Keratinocyte (primary cell): ENCODE measurements at regions not wholly inside any gene's neighbourhood (a gene's known extent, or its start where the extent isn't known, plus 50 kb on each side); places are given as distances from the start of the nearest gene placed in this dataset.
A peak's percentile ranks its signal among the peaks of the same experiment; 100 is the strongest.

Experiments
- DNase-seq: peaks from one replicate; pipeline ENCODE4 v3.0.0-alpha.2; 2011; ENCODE audit warnings: low read depth, missing footprints, low spot score
- FAIRE-seq: peaks from 2 replicates; lab custom pipeline; 2011; peaks lifted over from hg19 to GRCh38; lab: Jason Lieb, UNC
- H2AFZ ChIP-seq: 2 replicates; pipeline ENCODE4 v1.6.0; 2012; ENCODE audit warnings: low read length, control low read depth, inconsistent platforms; ENCODE audit not compliant: control insufficient read depth
- H3K27ac ChIP-seq: 2 replicates; pipeline ENCODE4 v1.5.1; 2011; ENCODE audit warnings: low read length; ENCODE audit not compliant: control insufficient read depth, insufficient read depth
- H3K27me3 ChIP-seq: 3 replicates; pipeline ENCODE4 v1.6.0; 2011; ENCODE audit warnings: low read length; ENCODE audit not compliant: control insufficient read depth, insufficient read depth; ENCODE audit errors: extremely low read depth
- H3K36me3 ChIP-seq, 2 experiments: 2 replicates in 1 of 2; 3 replicates in 1 of 2; pipeline ENCODE4 v1.5.1; 2011; ENCODE audit warnings: low read length in 2 of 2, mild to moderate bottlenecking in 1 of 2; ENCODE audit not compliant: control insufficient read depth in 2 of 2, insufficient read depth in 2 of 2; ENCODE audit errors: extremely low read depth in 1 of 2
- H3K4me1 ChIP-seq: 3 replicates; pipeline ENCODE4 v1.5.1; 2011; ENCODE audit warnings: low read length; ENCODE audit not compliant: control insufficient read depth, insufficient read depth; ENCODE audit errors: extremely low read depth
- H3K4me2 ChIP-seq: 3 replicates; pipeline ENCODE4 v1.6.0; 2011; ENCODE audit warnings: low read depth, low read length; ENCODE audit not compliant: control insufficient read depth, insufficient read depth; ENCODE audit errors: extremely low read depth
- H3K4me3 ChIP-seq, 3 experiments: fragments of 200-600 bp in 1 of 3; sonication (generic) in 1 of 3; 2 replicates in 2 of 3; 3 replicates in 1 of 3; pipeline ENCODE4 v1.5.1; 2011 to 2016; ENCODE audit warnings: low read length in 3 of 3, mild to moderate bottlenecking in 3 of 3, control low read depth in 2 of 3, inconsistent platforms in 1 of 3, low read depth in 1 of 3, mixed read lengths in 1 of 3, mixed run types in 1 of 3, moderate library complexity in 1 of 3; ENCODE audit not compliant: control insufficient read depth in 2 of 3, insufficient read depth in 2 of 3; ENCODE audit errors: extremely low read depth in 1 of 3
- H3K79me2 ChIP-seq: 2 replicates; pipeline ENCODE4 v1.6.0; 2012; ENCODE audit warnings: low read length; ENCODE audit not compliant: control insufficient read depth, insufficient read depth
- H3K9ac ChIP-seq: 3 replicates; pipeline ENCODE4 v1.6.0; 2011; ENCODE audit warnings: low read length; ENCODE audit not compliant: control insufficient read depth, insufficient read depth; ENCODE audit errors: extremely low read depth
- H3K9me1 ChIP-seq: 3 replicates; pipeline ENCODE4 v1.6.0; 2011; ENCODE audit warnings: low read length; ENCODE audit not compliant: control insufficient read depth, insufficient read depth; ENCODE audit errors: extremely low read depth
- H3K9me3 ChIP-seq: 2 replicates; pipeline ENCODE4 v1.5.1; 2012; ENCODE audit warnings: low read depth, low read length; ENCODE audit not compliant: control insufficient read depth
- H4K20me1 ChIP-seq: 3 replicates; pipeline ENCODE4 v1.6.0; 2011; ENCODE audit warnings: low read length; ENCODE audit not compliant: control insufficient read depth, insufficient read depth; ENCODE audit errors: extremely low read depth
- CTCF ChIP-seq, 3 experiments: IDR thresholded peaks in 1 of 3; conservative IDR thresholded peaks in 1 of 3; optimal IDR thresholded peaks in 1 of 3; 2 replicates in 2 of 3; 3 replicates in 1 of 3; pipeline versions ENCODE3 to v1.5.1; 2011; ENCODE audit warnings: low read length in 3 of 3, mild to moderate bottlenecking in 3 of 3, moderate library complexity in 2 of 3, control low read depth in 1 of 3, inconsistent platforms in 1 of 3; ENCODE audit not compliant: insufficient read depth in 2 of 3; ENCODE audit errors: extremely low read depth in 1 of 3
- EZH2 ChIP-seq: IDR thresholded peaks from one replicate; pipeline ENCODE4 v1.6.1; 2012; ENCODE audit warnings: inconsistent platforms, mild to moderate bottlenecking, low read length, moderate library complexity
- dilution Hi-C: fragments of 300-500 bp; cut with MboI; formaldehyde crosslinking; loops from one replicate; pipeline ENCODE4 v1.7.0; 2020; ENCODE audit warnings: low sequenced_read_pairs; ENCODE audit not compliant: extremely low pct_ligation_motif_present

- no peak for DNase-seq
- no peaks in the 10 kb centered on the region for H3K4me1 ChIP-seq
- no peaks in the 10 kb centered on the region for H3K79me2 ChIP-seq
- H3K27ac ChIP-seq = no peak overlapping the region
- H3K4me3 ChIP-seq = no peak overlapping the region
- H2AFZ ChIP-seq = peak overlapping the region; percentile 20
- peak; percentile 66 for FAIRE-seq
- TF ChIP-seq EZH2 (no peak), CTCF (optimal IDR thresholded peaks at IDR 0.05 in 1 of 3, IDR thresholded peaks at IDR 0.05 in 1 of 3, conservative IDR thresholded peaks at IDR 0.05 in 1 of 3; ENCODE audit: extremely low read depth in 1 of 3, insufficient read depth in 2 of 3, low read length in 3 of 3) (no peak)
- dilution Hi-C loops = no loop called here
- H3K9me1 ChIP-seq = no peaks in the 10 kb centered on the region
- no peak overlapping the region for H3K9ac ChIP-seq
- no peaks in the 10 kb centered on the region for H3K27me3 ChIP-seq
- no peak overlapping the region for H3K4me2 ChIP-seq
- no peaks in the 10 kb centered on the region for H3K36me3 ChIP-seq
- no peaks in the 10 kb centered on the region for H3K9me3 ChIP-seq
- no peaks in the 10 kb centered on the region for H4K20me1 ChIP-seq
These were observed 286.3 kb downstream of the PDGFC start for GRCh38 chr4:156685308-156685707.

GRCh38 chr4:156677656-156678055 lies 293.9 kb downstream of the PDGFC start:
- dilution Hi-C loops = no loop called here
- no peak for TF ChIP-seq CTCF (optimal IDR thresholded peaks at IDR 0.05 in 1 of 3, IDR thresholded peaks at IDR 0.05 in 1 of 3, conservative IDR thresholded peaks at IDR 0.05 in 1 of 3; ENCODE audit: extremely low read depth in 1 of 3, insufficient read depth in 2 of 3, low read length in 3 of 3)
- TF ChIP-seq EZH2 = no peak
- no peak overlapping the region for H3K4me2 ChIP-seq
- FAIRE-seq = no peak
- DNase-seq = no peak
- H3K9me1 ChIP-seq = no peaks in the 10 kb centered on the region
- H2AFZ ChIP-seq = no peak overlapping the region
- H3K4me3 ChIP-seq = no peak overlapping the region
- no peak overlapping the region for H3K9ac ChIP-seq
- H3K4me1 ChIP-seq = no peaks in the 10 kb centered on the region
- H3K36me3 ChIP-seq = no peaks in the 10 kb centered on the region
- H3K9me3 ChIP-seq = no peaks in the 10 kb centered on the region
- H4K20me1 ChIP-seq = no peaks in the 10 kb centered on the region
- H3K79me2 ChIP-seq = no peaks in the 10 kb centered on the region
- no peak overlapping the region for H3K27ac ChIP-seq
- no peaks in the 10 kb centered on the region for H3K27me3 ChIP-seq
